Stomach (tissue), 8 donors: ENCODE measurements at regions not wholly inside any gene's neighbourhood (a gene's known extent, or its start where the extent isn't known, plus 50 kb on each side); places are given as distances from the start of the nearest gene placed in this dataset.
A peak's percentile ranks its signal among the peaks of the same experiment; 100 is the strongest.
"Not testable (repeated sequence)": the region's sequence is repeated elsewhere in the genome, so short reads cannot be mapped to it uniquely, and the experiment has no call there.

Source experiments
- DNase-seq, 2 donors: peaks; one replicate each; pipeline versions ENCODE4 v3.0.0 to v3.0.0-alpha.2; 2013 to 2019
- H3K27ac ChIP-seq, 5 donors: fragments of 200-600 bp in 4 of 5; sonication (generic) in 4 of 5; one replicate each; pipeline ENCODE4 v1.5.1; 2013 to 2019; ENCODE audit warnings: mild to moderate bottlenecking in 1 of 5, moderate library complexity in 1 of 5
- H3K27me3 ChIP-seq, 3 donors: fragments of 200-600 bp; sonication (generic); one replicate each; pipeline ENCODE4 v1.5.1; 2017 to 2019; ENCODE audit warnings: mixed run types in 1 of 3
- H3K36me3 ChIP-seq, 4 donors: fragments of 200-600 bp; sonication (generic); 1 replicate in 3 of 4; 2 replicates in 1 of 4; pipeline ENCODE4 v1.5.1; 2016 to 2019
- H3K4me1 ChIP-seq, 4 donors: fragments of 200-600 bp; sonication (generic); one replicate each; pipeline ENCODE4 v1.5.1; 2016 to 2019
- H3K4me3 ChIP-seq, 4 donors: fragments of 200-600 bp; sonication (generic) in 3 of 4; one replicate each; pipeline ENCODE4 v1.5.1; 2016 to 2019; ENCODE audit warnings: mild to moderate bottlenecking in 1 of 4
- H3K9me3 ChIP-seq, 4 donors: fragments of 200-600 bp; sonication (generic); one replicate each; pipeline ENCODE4 v1.5.1; 2016 to 2019
- EP300 ChIP-seq: sonication (generic); formaldehyde crosslinking; IDR thresholded peaks from one replicate; pipeline ENCODE4 v1.6.1; 2017; ENCODE audit warnings: antibody characterized with exemption
- POLR2A ChIP-seq, 4 donors: fragments of 450-650 bp; IDR thresholded peaks; one replicate each; pipeline ENCODE4 v1.6.1; 2016; ENCODE audit warnings: antibody characterized with exemption in 4 of 4, control low read depth in 2 of 4, mild to moderate bottlenecking in 1 of 4, moderate library complexity in 1 of 4
- POLR2AphosphoS5 ChIP-seq, 3 donors: sonication (generic); formaldehyde crosslinking; IDR thresholded peaks; one replicate each; pipeline ENCODE4 v1.6.1; 2016; ENCODE audit warnings: antibody characterized with exemption in 3 of 3
- WGBS, 5 donors: extraction: QIAGEN DNeasy Blood & Tissue Kit in 3 of 5; methylation state at CpG; one replicate each; pipeline versions ENCODE4 v1.1.5 to v1.1.7; 2013 to 2018; 5-methylcytosine and 5-hydroxymethylcytosine counted together
- intact Hi-C: fragments of 100-400 bp; cut with DNase I; formaldehyde crosslinking; loops from one replicate; pipeline ENCODE4 v1.15.1; 2023; ENCODE audit warnings: low total_unique reads
- TF ChIP-seq, protein P1 (sequence below), 7 experiments: fragments of 450-650 bp in 4 of 7; fragments of 200-600 bp in 3 of 7; sonication (generic) in 3 of 7; IDR thresholded peaks; one replicate each; pipeline ENCODE4 v1.5.1; 2016 to 2019; ENCODE audit warnings: antibody characterized with exemption in 7 of 7, control low read depth in 2 of 7, mild to moderate bottlenecking in 1 of 7
- donor health status: healthy with polysubstance abuse.
- donor health status: Bipolar disorder and iron deficiency.
- donor health status: healthy.

GRCh38 chr10:130935128-130935439 lies 376.4 kb downstream of the TCERG1L start:
- intact Hi-C loops, result no loop called here
- H3K4me1 ChIP-seq, result no peaks in the 10 kb centered on the region
- peak in 1 of 2 donors; percentile 14 for DNase-seq

DNA sequence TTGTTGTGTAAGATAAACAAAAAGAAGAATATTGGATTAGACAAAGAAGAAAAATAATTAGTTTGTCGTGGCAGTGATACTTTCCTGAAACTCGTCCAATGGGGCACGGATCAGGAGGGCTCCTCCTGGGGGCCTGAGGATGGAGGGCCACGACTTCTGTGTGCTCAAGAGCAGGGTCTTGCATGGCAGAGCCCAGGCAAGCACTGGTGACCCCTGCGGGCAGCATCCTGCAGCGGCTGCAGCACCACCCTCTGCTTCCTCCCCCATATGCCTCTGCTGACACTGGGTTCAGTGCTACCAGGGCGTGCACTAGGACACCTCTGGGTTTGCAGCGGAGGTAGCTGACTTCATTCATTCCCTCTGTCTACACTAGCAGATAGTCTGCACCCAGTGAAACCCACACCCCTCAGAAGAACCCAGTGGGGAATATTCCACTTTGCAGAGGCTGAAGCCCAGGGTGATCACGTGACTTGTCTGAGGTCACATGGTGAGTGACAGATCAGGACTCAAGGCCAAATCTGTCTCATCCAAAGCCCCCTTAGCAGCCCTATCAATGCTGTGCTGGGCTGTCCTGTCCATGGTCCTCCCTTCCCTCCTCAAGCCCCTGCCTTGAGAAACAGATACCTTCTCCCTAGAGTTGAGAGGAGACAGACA lies 375.5 kb downstream of the TCERG1L start:
- H3K4me1 ChIP-seq, result no peaks in the 10 kb centered on the region
- intact Hi-C loops, result no loop called here
- TF ChIP-seq POLR2AphosphoS5 (IDR thresholded peaks at IDR 0.05), result no peak
- no peak for TF ChIP-seq EP300
- TF ChIP-seq, protein P1, sequence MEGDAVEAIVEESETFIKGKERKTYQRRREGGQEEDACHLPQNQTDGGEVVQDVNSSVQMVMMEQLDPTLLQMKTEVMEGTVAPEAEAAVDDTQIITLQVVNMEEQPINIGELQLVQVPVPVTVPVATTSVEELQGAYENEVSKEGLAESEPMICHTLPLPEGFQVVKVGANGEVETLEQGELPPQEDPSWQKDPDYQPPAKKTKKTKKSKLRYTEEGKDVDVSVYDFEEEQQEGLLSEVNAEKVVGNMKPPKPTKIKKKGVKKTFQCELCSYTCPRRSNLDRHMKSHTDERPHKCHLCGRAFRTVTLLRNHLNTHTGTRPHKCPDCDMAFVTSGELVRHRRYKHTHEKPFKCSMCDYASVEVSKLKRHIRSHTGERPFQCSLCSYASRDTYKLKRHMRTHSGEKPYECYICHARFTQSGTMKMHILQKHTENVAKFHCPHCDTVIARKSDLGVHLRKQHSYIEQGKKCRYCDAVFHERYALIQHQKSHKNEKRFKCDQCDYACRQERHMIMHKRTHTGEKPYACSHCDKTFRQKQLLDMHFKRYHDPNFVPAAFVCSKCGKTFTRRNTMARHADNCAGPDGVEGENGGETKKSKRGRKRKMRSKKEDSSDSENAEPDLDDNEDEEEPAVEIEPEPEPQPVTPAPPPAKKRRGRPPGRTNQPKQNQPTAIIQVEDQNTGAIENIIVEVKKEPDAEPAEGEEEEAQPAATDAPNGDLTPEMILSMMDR (IDR thresholded peaks at IDR 0.05), result no peak
- no peak for TF ChIP-seq POLR2A (IDR thresholded peaks at IDR 0.05)
- no peaks in the 10 kb centered on the region for H3K36me3 ChIP-seq
- no peak overlapping the region for H3K4me3 ChIP-seq
- no peaks in the 10 kb centered on the region for H3K9me3 ChIP-seq
- no peak for DNase-seq
- H3K27ac ChIP-seq, result no peak overlapping the region
- peaks cover 0 to 35% (median 0%) of the 10 kb centered on the region in 3 donors for H3K27me3 ChIP-seq
- 51 to 66% (median 57%) methylated on average over 8 to 9 of the region's 9 CpGs for WGBS, 5 donors

More at GRCh38 chr10:130935128-130935439, 376.4 kb downstream of the TCERG1L start:
- Histone ChIP-seq H3K9me3 (peaks cover 0 to 3% (median 0%) of the 10 kb centered on the region in 4 donors), H3K27ac (no peak overlapping the region), H3K4me3 (no peak overlapping the region), H3K27me3 (peaks cover 0 to 37% (median 0%) of the 10 kb centered on the region in 3 donors), H3K36me3 (no peaks in the 10 kb centered on the region)
- TF ChIP-seq POLR2AphosphoS5 (IDR thresholded peaks at IDR 0.05) (no peak), POLR2A (IDR thresholded peaks at IDR 0.05) (no peak), EP300 (no peak)
- TF ChIP-seq, protein P1 (IDR thresholded peaks at IDR 0.05), result no peak
- WGBS, 5 donors, result 15 to 40% (median 30%) methylated on average over 4 to 5 of the region's 5 CpGs

DNA sequence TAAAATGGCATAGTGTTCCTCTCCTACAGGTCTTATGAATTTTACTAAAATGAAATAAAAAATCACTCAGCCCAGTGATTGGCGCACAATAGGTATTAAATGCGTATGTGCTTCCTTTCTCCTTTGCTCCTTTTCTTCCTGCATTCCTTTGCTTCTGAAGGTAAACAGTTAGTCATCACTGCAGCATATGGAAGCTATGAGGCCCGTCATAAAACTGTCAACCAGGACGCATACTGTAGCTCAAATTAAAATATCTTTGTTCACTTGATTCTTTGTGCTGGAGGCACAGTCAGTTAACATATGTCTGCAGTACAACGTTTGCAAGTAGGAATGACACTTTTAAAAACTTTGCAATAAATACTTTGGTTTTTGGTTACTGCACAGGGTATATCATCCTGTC lies 374.7 kb downstream of the TCERG1L start:
- Histone ChIP-seq H3K9me3 (no peaks in the 10 kb centered on the region), H3K27me3 (peaks cover 0 to 29% (median 0%) of the 10 kb centered on the region in 3 donors), H3K36me3 (no peaks in the 10 kb centered on the region), H3K4me3 (no peak overlapping the region), H3K27ac (no peak overlapping the region), H3K4me1 (no peaks in the 10 kb centered on the region)
- TF ChIP-seq EP300, result no peak
- TF ChIP-seq, protein P1 (IDR thresholded peaks at IDR 0.05), result no peak
- WGBS, 5 donors, result 50 to 62% (median 56%) methylated on average over 5 of the region's 5 CpGs
- intact Hi-C loops, result no loop called here
- DNase-seq, result no peak

- Histone ChIP-seq H3K27ac (no peak overlapping the region), H3K36me3 (no peaks in the 10 kb centered on the region), H3K4me1 (no peaks in the 10 kb centered on the region), H3K4me3 (no peak overlapping the region), H3K9me3 (no peaks in the 10 kb centered on the region), H3K27me3 (peaks cover 0 to 40% (median 0%) of the 10 kb centered on the region in 3 donors)
- DNase-seq, result no peak
- intact Hi-C loops, result no loop called here
- TF ChIP-seq, protein P1 (IDR thresholded peaks at IDR 0.05), result no peak
- TF ChIP-seq POLR2AphosphoS5 (IDR thresholded peaks at IDR 0.05), result no peak
- no peak for TF ChIP-seq POLR2A (IDR thresholded peaks at IDR 0.05)
- WGBS, 5 donors, result 79 to 91% (median 82%) methylated on average over 11 of the region's 11 CpGs
Measured at GRCh38 chr10:130938051-130938450, 373.5 kb downstream of the TCERG1L start.

DNA sequence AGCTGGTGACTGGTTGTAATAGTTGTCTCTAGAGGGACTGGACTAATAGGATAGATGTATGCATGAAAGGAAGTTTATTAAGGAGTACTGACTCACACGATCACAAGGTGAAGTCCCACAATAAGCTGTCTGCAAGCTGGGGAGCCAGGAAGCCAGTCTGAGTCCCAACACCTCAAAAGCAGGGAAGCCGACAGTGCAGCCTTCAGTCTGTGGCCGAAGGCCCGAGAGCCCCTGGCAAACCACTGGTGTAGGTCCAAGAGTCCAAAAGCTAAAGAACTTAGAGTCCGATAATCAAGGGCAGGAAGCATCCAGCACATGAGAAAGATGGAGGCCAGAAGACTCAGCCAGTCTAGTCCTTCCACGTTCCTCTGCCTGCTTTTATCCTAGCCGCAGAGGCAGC lies 372.6 kb downstream of the TCERG1L start:
- peaks cover 0 to 40% (median 0%) of the 10 kb centered on the region in 3 donors for H3K27me3 ChIP-seq
- H3K4me1 ChIP-seq, DNase-seq, H3K9me3 ChIP-seq, H3K4me3 ChIP-seq, intact Hi-C loops, H3K27ac ChIP-seq, H3K36me3 ChIP-seq: not testable (repeated sequence)
- 81 to 93% (median 85%) methylated on average over 7 of the region's 7 CpGs for WGBS, 5 donors
